SK-N-MC (cell line): ENCODE measurements at regions not wholly inside any gene's neighbourhood (a gene's known extent, or its start where the extent isn't known, plus 50 kb on each side); places are given as distances from the start of the nearest gene placed in this dataset.
"Not testable (repeated sequence)": the region's sequence is repeated elsewhere in the genome, so short reads cannot be mapped to it uniquely, and the experiment has no call there.

ENCODE experiments used
- DNase-seq: peaks from one replicate; pipeline ENCODE4 v3.0.0-alpha.2; 2011; ENCODE audit warnings: low read depth, low spot score
- H3K27ac ChIP-seq: fragments of 200-600 bp; sonication (generic); 2 replicates; pipeline ENCODE4 v1.5.1; 2016; ENCODE audit warnings: mixed run types
- H3K36me3 ChIP-seq: fragments of 200-600 bp; sonication (generic); 2 replicates; pipeline ENCODE4 v1.6.1; 2017; ENCODE audit warnings: antibody characterized with exemption, low read length, mixed read lengths; ENCODE audit not compliant: insufficient read depth
- H3K4me3 ChIP-seq: fragments of 200-600 bp; sonication (generic); 2 replicates; pipeline ENCODE4 v1.5.1; 2016
- H3K9ac ChIP-seq: fragments of 200-600 bp; sonication (generic); 2 replicates; pipeline ENCODE4 v1.8.0; 2017; ENCODE audit warnings: mixed run types, mixed read lengths; ENCODE audit not compliant: insufficient read length
- H3K9me3 ChIP-seq: fragments of 200-600 bp; sonication (generic); 2 replicates; pipeline ENCODE4 v1.6.1; 2017; ENCODE audit warnings: low read depth, mild to moderate bottlenecking, antibody characterized with exemption, low read length, moderate library complexity, mixed read lengths
- EZH2 ChIP-seq: fragments of 200-600 bp; sonication (generic); IDR thresholded peaks from one replicate; pipeline ENCODE4 v1.6.1; 2017; ENCODE audit warnings: antibody characterized with exemption
- FOXP2 ChIP-seq: optimal IDR thresholded peaks from 2 replicates; pipeline ENCODE3; 2011; ENCODE audit warnings: mild to moderate bottlenecking, moderate library complexity; ENCODE audit not compliant: insufficient read depth; ENCODE audit errors: extremely low read length, control extremely low read depth
- POLR2AphosphoS5 ChIP-seq: IDR thresholded peaks from 2 replicates; pipeline ENCODE4 v1.6.1; 2012; ENCODE audit warnings: mild to moderate bottlenecking, low read depth, low read length, borderline replicate concordance

- H3K9ac ChIP-seq = no peak overlapping the region
- no peak for DNase-seq
- no peak overlapping the region for H3K4me3 ChIP-seq
- no peak for TF ChIP-seq EZH2
- no peaks in the 10 kb centered on the region for H3K9me3 ChIP-seq
- H3K27ac ChIP-seq = no peak overlapping the region
- no peaks in the 10 kb centered on the region for H3K36me3 ChIP-seq
These were observed 485.7 kb downstream of the AJAP1 start for GRCh38 chr1:5140136-5140535.

DNA sequence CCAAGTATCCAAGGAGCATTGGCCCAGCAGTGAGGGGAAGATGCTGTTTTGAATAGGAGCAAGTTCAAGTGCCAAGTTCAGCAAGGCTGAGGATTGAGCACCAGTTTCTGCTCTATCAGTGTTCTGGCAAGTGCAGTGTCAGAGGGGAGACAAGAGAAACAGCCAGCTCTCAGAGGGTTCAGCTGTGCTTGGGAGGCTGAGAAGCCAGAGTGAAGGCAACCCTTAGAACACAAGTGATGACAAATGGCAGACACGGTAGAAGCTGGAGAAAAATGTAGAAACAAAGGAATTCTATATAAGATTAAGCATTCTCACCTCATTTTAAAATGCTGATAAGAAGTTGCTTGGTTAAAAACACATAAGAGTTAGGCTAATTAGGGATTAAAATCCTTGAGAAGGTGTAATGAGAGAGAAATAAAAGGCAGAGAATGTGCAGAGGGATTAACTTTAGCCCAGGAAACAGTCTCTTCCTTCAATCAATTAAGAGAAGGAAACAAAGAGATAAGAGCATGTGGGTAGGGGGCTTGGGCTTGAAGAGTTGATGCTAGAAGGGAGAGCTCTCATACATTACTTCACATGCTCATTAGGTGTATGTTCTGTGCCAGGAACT is 475.4 kb downstream of the AJAP1 start:
- no peak overlapping the region for H3K27ac ChIP-seq
- no peak overlapping the region for H3K4me3 ChIP-seq
- H3K36me3 ChIP-seq = no peaks in the 10 kb centered on the region

GRCh38 chr1:5125208-5125607 is 470.8 kb downstream of the AJAP1 start:
- no peak for DNase-seq
- no peak overlapping the region for H3K4me3 ChIP-seq
- TF ChIP-seq POLR2AphosphoS5 = no peak
- TF ChIP-seq EZH2 = no peak
- H3K27ac ChIP-seq = no peak overlapping the region
- no peak overlapping the region for H3K9ac ChIP-seq
- H3K36me3 ChIP-seq = no peaks in the 10 kb centered on the region
- no peaks in the 10 kb centered on the region for H3K9me3 ChIP-seq

More for the DNA sequence above, 475.4 kb downstream of the AJAP1 start:
- TF ChIP-seq EZH2 (no peak), FOXP2 (no peak), POLR2AphosphoS5 (no peak)
- H3K9ac ChIP-seq = no peak overlapping the region
- no peaks in the 10 kb centered on the region for H3K9me3 ChIP-seq
- no peak for DNase-seq

DNA sequence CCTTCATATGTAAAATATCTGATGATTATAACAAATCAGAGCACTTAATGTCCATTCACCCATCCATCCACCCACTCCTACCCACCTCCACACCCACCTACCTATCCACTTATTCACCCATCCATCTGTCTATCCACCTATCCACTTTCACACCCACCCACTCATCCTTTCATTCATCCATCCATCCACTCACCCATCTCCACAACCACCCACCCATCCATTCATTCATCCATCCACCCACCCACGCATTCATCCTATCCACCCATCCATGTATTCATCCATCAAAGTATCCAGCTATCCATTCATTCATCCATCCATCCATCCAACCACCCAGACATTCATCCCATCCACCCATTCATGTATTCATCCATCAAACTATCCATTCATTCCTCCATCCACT is 466.1 kb downstream of the AJAP1 start:
- TF ChIP-seq FOXP2 (no peak), POLR2AphosphoS5 (no peak)
- Histone ChIP-seq H3K27ac (no peak overlapping the region), H3K9ac (no peak overlapping the region), H3K9me3 (no peaks in the 10 kb centered on the region), H3K4me3 (no peak overlapping the region), H3K36me3 (no peaks in the 10 kb centered on the region)
- DNase-seq = no peak

DNA sequence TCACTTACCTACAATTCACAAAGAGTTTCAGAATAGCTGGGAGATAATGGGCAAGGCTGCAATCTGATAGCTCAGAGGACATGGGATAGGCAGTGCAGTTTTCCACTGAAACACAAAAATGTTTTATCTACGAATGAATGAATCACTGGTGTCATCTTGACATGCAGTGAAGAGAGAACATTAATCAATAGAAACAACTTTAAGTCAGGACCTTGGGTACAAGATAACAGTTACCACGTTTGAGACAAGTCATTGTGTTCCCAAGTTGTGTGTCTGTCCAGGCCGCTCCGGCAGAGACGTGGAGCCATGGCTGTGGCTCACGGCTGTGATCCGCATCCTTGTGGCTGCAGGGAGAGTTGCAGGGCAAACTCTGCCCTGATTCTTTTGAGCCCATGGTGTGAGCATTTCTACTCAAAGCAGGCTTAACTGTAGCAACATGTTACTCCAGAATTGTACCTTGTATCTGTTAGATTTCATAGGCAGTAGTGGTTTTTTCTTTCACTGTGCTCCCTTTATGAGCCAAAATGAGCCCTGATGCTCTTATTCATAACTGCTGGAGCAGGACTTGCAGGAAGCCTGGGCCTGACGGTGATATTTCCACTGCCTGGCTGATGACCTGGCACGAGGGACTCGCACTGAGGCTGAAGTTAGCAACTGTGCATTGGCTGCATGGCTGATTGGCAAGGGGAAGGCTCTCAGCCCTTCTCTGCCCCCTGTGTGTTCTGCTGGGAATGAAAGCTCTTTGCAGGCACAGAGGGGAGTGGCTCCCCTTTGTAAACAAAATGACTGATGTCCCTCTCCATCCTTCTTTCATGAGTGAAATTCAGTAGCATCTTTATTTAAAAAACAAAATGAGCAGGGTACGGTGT is 465.2 kb downstream of the AJAP1 start:
- Histone ChIP-seq H3K9ac (no peak overlapping the region), H3K9me3 (no peaks in the 10 kb centered on the region), H3K36me3 (no peaks in the 10 kb centered on the region), H3K27ac (no peak overlapping the region), H3K4me3 (no peak overlapping the region)
- TF ChIP-seq POLR2AphosphoS5 (no peak), FOXP2 (no peak), EZH2 (no peak)
- DNase-seq = no peak

GRCh38 chr1:5118771-5119170 is 464.4 kb downstream of the AJAP1 start:
- not testable (repeated sequence) for H3K9ac ChIP-seq, H3K9me3 ChIP-seq, H3K27ac ChIP-seq, DNase-seq, H3K36me3 ChIP-seq, H3K4me3 ChIP-seq

- not testable (repeated sequence) for H3K4me3 ChIP-seq, H3K27ac ChIP-seq, H3K9me3 ChIP-seq, DNase-seq, H3K9ac ChIP-seq, H3K36me3 ChIP-seq
These were observed 463.9 kb downstream of the AJAP1 start for GRCh38 chr1:5118292-5118691.

DNA sequence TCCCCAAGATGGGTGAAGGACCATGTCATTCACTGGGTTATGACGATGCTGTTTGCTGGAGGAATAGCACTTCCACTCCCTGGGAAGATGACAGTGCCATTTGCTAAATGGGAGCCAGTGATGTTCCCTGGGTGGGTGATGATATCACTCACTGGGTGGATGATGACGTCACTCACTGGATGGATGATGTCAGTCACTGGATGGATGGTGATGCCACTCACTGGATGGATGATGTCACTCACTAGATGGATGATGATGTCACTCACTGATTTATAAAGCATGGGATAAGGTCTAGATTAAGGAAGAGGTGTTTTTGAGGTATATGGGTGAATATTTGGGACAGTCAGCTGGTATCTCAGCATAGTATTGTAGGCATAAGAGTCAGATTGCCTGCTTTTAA is 457.2 kb downstream of the AJAP1 start:
- no peak overlapping the region for H3K9ac ChIP-seq
- no peaks in the 10 kb centered on the region for H3K9me3 ChIP-seq
- no peak for DNase-seq
- TF ChIP-seq EZH2 = no peak
- TF ChIP-seq FOXP2 = no peak
- TF ChIP-seq POLR2AphosphoS5 = no peak
- H3K4me3 ChIP-seq = no peak overlapping the region
- no peaks in the 10 kb centered on the region for H3K36me3 ChIP-seq
- no peak overlapping the region for H3K27ac ChIP-seq

DNA sequence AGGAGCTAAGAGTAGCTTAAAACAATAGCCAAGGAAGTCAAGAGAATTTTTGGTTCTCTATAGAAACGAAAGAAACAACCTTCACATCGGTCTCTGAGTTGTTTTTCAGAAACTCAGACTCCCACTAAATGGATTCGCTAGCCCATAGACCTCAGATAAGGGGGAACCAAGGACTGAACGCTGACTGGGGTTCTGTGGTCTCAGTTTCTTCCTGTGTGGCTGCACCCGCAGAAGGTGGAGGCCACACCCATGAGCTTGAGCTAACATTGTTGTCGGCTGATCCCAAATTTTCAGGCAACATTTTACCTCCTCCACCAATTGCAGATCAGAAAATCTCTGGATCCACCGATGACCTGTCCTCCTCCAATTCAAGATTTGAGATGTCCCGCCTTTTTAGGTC is 456.1 kb downstream of the AJAP1 start:
- no peak for DNase-seq
- Histone ChIP-seq H3K9me3 (no peaks in the 10 kb centered on the region), H3K27ac (no peak overlapping the region), H3K36me3 (no peaks in the 10 kb centered on the region), H3K9ac (no peak overlapping the region), H3K4me3 (no peak overlapping the region)
- TF ChIP-seq FOXP2 (no peak), EZH2 (no peak), POLR2AphosphoS5 (no peak)
